ENCODE measurements at regions not wholly inside any gene's neighbourhood (a gene's known extent, or its start where the extent isn't known, plus 50 kb on each side); places are given as distances from the start of the nearest gene placed in this dataset.
"Not testable (repeated sequence)": the region's sequence is repeated elsewhere in the genome, so short reads cannot be mapped to it uniquely, and the experiment has no call there.

- no peak for DNase-seq (ENCODE audit: low spot score)
These were observed 101.8 kb upstream of the DST start for GRCh38 chr6:56744528-56744927.

- no peak for DNase-seq (ENCODE audit: low spot score)
These were observed 99.6 kb upstream of the DST start for GRCh38 chr6:56742122-56742791.

- no peak for DNase-seq (ENCODE audit: low spot score)
These were observed 98.8 kb upstream of the DST start for GRCh38 chr6:56741472-56741871.

GRCh38 chr6:56739836-56740815, 97.4 kb upstream of the DST start:
- no peak for DNase-seq (ENCODE audit: low spot score)

GRCh38 chr6:56736804-56737203, 94.1 kb upstream of the DST start:
- DNase-seq (ENCODE audit: low spot score) = no peak

GRCh38 chr6:56734335-56734734, 91.6 kb upstream of the DST start:
- DNase-seq (ENCODE audit: low spot score) = no peak

GRCh38 chr6:56733211-56733697, 90.6 kb upstream of the DST start:
- no peak for DNase-seq (ENCODE audit: low spot score)

GRCh38 chr6:56732517-56732916, 89.8 kb upstream of the DST start:
- no peak for DNase-seq (ENCODE audit: low spot score)

- no peak for DNase-seq (ENCODE audit: low spot score)
These were observed 88.2 kb upstream of the DST start for GRCh38 chr6:56730663-56731529.

GRCh38 chr6:56729719-56730118, 87.0 kb upstream of the DST start:
- no peak for DNase-seq (ENCODE audit: low spot score)

GRCh38 chr6:56729166-56729565, 86.5 kb upstream of the DST start:
- DNase-seq (ENCODE audit: low spot score) = not testable (repeated sequence)

- DNase-seq (ENCODE audit: low spot score) = no peak
These were observed 84.6 kb upstream of the DST start for GRCh38 chr6:56727097-56727850.

- DNase-seq (ENCODE audit: low spot score) = no peak
These were observed 82.6 kb upstream of the DST start for GRCh38 chr6:56725254-56725653.

GRCh38 chr6:56724455-56724854, 81.8 kb upstream of the DST start:
- DNase-seq (ENCODE audit: low spot score) = no peak

GRCh38 chr6:56720882-56721281, 78.2 kb upstream of the DST start:
- peak; percentile 79 for DNase-seq (ENCODE audit: low spot score)

- not testable (repeated sequence) for DNase-seq (ENCODE audit: low spot score)
These were observed 77.5 kb upstream of the DST start for GRCh38 chr6:56720202-56720601.

GRCh38 chr6:56719315-56720058, 76.8 kb upstream of the DST start:
- not testable (repeated sequence) for DNase-seq (ENCODE audit: low spot score)

- no peak for DNase-seq (ENCODE audit: low spot score)
These were observed 75.5 kb upstream of the DST start for GRCh38 chr6:56718236-56718635.

GRCh38 chr6:56716229-56716628, 73.5 kb upstream of the DST start:
- DNase-seq (ENCODE audit: low spot score) = no peak

GRCh38 chr6:56715741-56716140, 73.1 kb upstream of the DST start:
- peak; percentile 39 for DNase-seq (ENCODE audit: low spot score)
